SK-N-MC (cell line): ENCODE measurements at regions not wholly inside any gene's neighbourhood (a gene's known extent, or its start where the extent isn't known, plus 50 kb on each side); places are given as distances from the start of the nearest gene placed in this dataset.

ENCODE experiments used
- EZH2 ChIP-seq: fragments of 200-600 bp; sonication (generic); IDR thresholded peaks from one replicate; pipeline ENCODE4 v1.6.1; 2017; ENCODE audit warnings: antibody characterized with exemption
- FOXP2 ChIP-seq: optimal IDR thresholded peaks from 2 replicates; pipeline ENCODE3; 2011; ENCODE audit warnings: mild to moderate bottlenecking, moderate library complexity; ENCODE audit not compliant: insufficient read depth; ENCODE audit errors: extremely low read length, control extremely low read depth
- POLR2AphosphoS5 ChIP-seq: IDR thresholded peaks from 2 replicates; pipeline ENCODE4 v1.6.1; 2012; ENCODE audit warnings: mild to moderate bottlenecking, low read depth, low read length, borderline replicate concordance

GRCh38 chr5:148002451-148002850 is 61.3 kb upstream of the SPINK5 start:
- no peak for TF ChIP-seq EZH2
- no peak for TF ChIP-seq POLR2AphosphoS5
- no peak for TF ChIP-seq FOXP2
